Panc1 (cell line): ENCODE measurements at regions not wholly inside any gene's neighbourhood (a gene's known extent, or its start where the extent isn't known, plus 50 kb on each side); places are given as distances from the start of the nearest gene placed in this dataset.

Experiments
- ATAC-seq: fragments of 200-7000 bp; cut with Tn5 transposase; 2 replicates; pipeline ENCODE4 v1.9.1; 2020; ENCODE audit warnings: mild to moderate bottlenecking, moderate library complexity
- BruUV-seq: library from RNA; stranded (reverse); fragments of 400-500 nt; replicated peaks from 2 replicates; lab custom pipeline; 2021; lab: Mats Ljungman, UMichigan
- CTCF ChIA-PET: fragments of 300-600 bp; sonication (Branson Sonifier 250); formaldehyde crosslinking; loops from one replicate; lab custom pipeline; 2022; ENCODE audit warnings: antibody characterized with exemption; lab: Charles Lee
- POLR2A ChIA-PET: fragments of 300-600 bp; sonication (Branson Sonifier 250); formaldehyde crosslinking; loops from one replicate; lab custom pipeline; 2022; ENCODE audit warnings: antibody characterized with exemption; lab: Charles Lee
- DNase-seq: peaks from one replicate; pipeline ENCODE4 v3.0.0-alpha.2; 2010; ENCODE audit warnings: low read depth, low spot score
- H3K27ac ChIP-seq: 2 replicates; pipeline ENCODE4 v1.5.1; 2011; ENCODE audit warnings: mild to moderate bottlenecking, low read length, inconsistent platforms
- H3K27me3 ChIP-seq: fragments of 200-500 bp; sonication (Bioruptor generic); 2 replicates; pipeline ENCODE4 v1.6.0; 2014; ENCODE audit warnings: low read length, inconsistent platforms; ENCODE audit not compliant: control insufficient read depth, insufficient read depth
- H3K36me3 ChIP-seq: fragments of 200-500 bp; sonication (Bioruptor generic); 2 replicates; pipeline ENCODE4 v1.5.1; 2014; ENCODE audit warnings: inconsistent platforms, mild to moderate bottlenecking, low read length, moderate library complexity; ENCODE audit not compliant: control insufficient read depth, insufficient read depth
- H3K4me1 ChIP-seq: 2 replicates; pipeline ENCODE4 v1.5.1; 2011; ENCODE audit warnings: inconsistent platforms, mild to moderate bottlenecking, low read length, moderate library complexity; ENCODE audit not compliant: control insufficient read depth, insufficient read depth
- H3K4me3 ChIP-seq, 2 experiments: 2 replicates each; pipeline ENCODE4 v1.5.1; 2011 to 2012; ENCODE audit warnings: low read depth in 2 of 2, low read length in 2 of 2, mild to moderate bottlenecking in 2 of 2, inconsistent platforms in 1 of 2, moderate library complexity in 1 of 2
- H3K9me3 ChIP-seq: fragments of 200-500 bp; sonication (Bioruptor generic); 2 replicates; pipeline ENCODE4 v1.5.1; 2014; ENCODE audit warnings: low read depth, mild to moderate bottlenecking, inconsistent platforms, low read length, moderate library complexity; ENCODE audit not compliant: control insufficient read depth, insufficient read depth
- CTCF ChIP-seq: fragments of 450-650 bp; IDR thresholded peaks from 2 replicates; pipeline ENCODE4 v1.5.1; 2017; ENCODE audit warnings: mild to moderate bottlenecking
- POLR2AphosphoS5 ChIP-seq: IDR thresholded peaks from 2 replicates; pipeline ENCODE4 v1.6.1; 2012; ENCODE audit warnings: mild to moderate bottlenecking, low read depth, low read length, moderate library complexity
- SIN3A ChIP-seq: IDR thresholded peaks from 2 replicates; pipeline ENCODE4 v1.6.1; 2012; ENCODE audit warnings: low read depth, mild to moderate bottlenecking, low read length, moderate library complexity, borderline replicate concordance; ENCODE audit not compliant: insufficient read depth
- TCF7L2 ChIP-seq: IDR thresholded peaks from 2 replicates; pipeline ENCODE4 v1.6.1; 2011; ENCODE audit warnings: mild to moderate bottlenecking, low read depth, low read length, inconsistent platforms
- in situ Hi-C: cut with HindIII; loops from 2 replicates; pipeline ENCODE4 v1.10.0; 2016; ENCODE audit warnings: low sequenced_read_pairs, low pct_unique_long_range_greater_than_20kb
- intact Hi-C: fragments of 100-400 bp; cut with micrococcal nuclease; formaldehyde crosslinking; loops from one replicate; pipeline ENCODE4 v1.10.0; 2022; ENCODE audit not compliant: unreplicated experiment
- TF ChIP-seq, protein P1 (sequence below), 2 experiments: IDR thresholded peaks; 2 replicates each; pipeline ENCODE4 v1.6.1; 2011 to 2012; ENCODE audit warnings: low read depth in 2 of 2, control low read depth in 1 of 2, low read length in 1 of 2, mild to moderate bottlenecking in 1 of 2, moderate library complexity in 1 of 2; ENCODE audit not compliant: insufficient read depth in 1 of 2

- no peak overlapping the region for H3K27ac ChIP-seq
- H3K4me3 ChIP-seq, result no peak overlapping the region
- peaks cover 19% of the 10 kb centered on the region for H3K27me3 ChIP-seq
- H3K4me1 ChIP-seq, result no peaks in the 10 kb centered on the region
- CTCF ChIA-PET, result no interaction called here
- POLR2A ChIA-PET, result no interaction called here
- DNase-seq, result no peak
- no peaks in the 10 kb centered on the region for H3K9me3 ChIP-seq
- ATAC-seq, result no peak
- BruUV-seq, result no TSS peak
- H3K36me3 ChIP-seq, result no peaks in the 10 kb centered on the region
- intact Hi-C loops, result no loop called here
- in situ Hi-C loops, result no loop called here
- TF ChIP-seq, protein P1, sequence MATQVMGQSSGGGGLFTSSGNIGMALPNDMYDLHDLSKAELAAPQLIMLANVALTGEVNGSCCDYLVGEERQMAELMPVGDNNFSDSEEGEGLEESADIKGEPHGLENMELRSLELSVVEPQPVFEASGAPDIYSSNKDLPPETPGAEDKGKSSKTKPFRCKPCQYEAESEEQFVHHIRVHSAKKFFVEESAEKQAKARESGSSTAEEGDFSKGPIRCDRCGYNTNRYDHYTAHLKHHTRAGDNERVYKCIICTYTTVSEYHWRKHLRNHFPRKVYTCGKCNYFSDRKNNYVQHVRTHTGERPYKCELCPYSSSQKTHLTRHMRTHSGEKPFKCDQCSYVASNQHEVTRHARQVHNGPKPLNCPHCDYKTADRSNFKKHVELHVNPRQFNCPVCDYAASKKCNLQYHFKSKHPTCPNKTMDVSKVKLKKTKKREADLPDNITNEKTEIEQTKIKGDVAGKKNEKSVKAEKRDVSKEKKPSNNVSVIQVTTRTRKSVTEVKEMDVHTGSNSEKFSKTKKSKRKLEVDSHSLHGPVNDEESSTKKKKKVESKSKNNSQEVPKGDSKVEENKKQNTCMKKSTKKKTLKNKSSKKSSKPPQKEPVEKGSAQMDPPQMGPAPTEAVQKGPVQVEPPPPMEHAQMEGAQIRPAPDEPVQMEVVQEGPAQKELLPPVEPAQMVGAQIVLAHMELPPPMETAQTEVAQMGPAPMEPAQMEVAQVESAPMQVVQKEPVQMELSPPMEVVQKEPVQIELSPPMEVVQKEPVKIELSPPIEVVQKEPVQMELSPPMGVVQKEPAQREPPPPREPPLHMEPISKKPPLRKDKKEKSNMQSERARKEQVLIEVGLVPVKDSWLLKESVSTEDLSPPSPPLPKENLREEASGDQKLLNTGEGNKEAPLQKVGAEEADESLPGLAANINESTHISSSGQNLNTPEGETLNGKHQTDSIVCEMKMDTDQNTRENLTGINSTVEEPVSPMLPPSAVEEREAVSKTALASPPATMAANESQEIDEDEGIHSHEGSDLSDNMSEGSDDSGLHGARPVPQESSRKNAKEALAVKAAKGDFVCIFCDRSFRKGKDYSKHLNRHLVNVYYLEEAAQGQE (IDR thresholded peaks at IDR 0.05; ENCODE audit: insufficient read depth in 1 of 2, low read depth in 2 of 2, low read length in 1 of 2), result no peak
- TF ChIP-seq POLR2AphosphoS5 (no peak), CTCF (no peak), TCF7L2 (no peak), SIN3A (no peak)
Measured at GRCh38 chr15:88707771-88708654, 69.2 kb downstream of the ISG20 start.

DNA sequence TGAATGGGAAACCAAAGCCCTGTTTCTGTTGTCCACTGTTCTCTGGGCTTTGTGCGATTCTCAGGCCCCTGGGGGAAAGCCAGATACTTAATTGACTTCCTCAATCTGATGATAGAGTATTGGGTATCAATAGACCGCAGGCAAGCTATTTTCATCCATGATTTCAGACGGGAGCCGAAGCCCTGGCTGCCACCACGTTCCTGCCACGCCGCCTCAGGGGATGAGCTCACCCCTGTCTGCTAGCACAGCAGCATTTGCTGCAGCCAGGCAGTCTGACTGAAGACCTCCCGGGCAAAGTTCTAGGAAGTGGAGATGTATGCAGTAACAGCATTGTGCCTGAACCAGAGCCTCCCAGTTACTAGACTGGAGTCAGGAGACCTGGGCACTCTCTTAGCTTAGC lies 69.8 kb downstream of the ISG20 start:
- Histone ChIP-seq H3K27ac (no peak overlapping the region), H3K27me3 (peaks cover 21% of the 10 kb centered on the region), H3K36me3 (no peaks in the 10 kb centered on the region), H3K4me1 (no peaks in the 10 kb centered on the region), H3K4me3 (no peak overlapping the region), H3K9me3 (no peaks in the 10 kb centered on the region)
- DNase-seq (no peak), ATAC-seq (no peak)
- POLR2A ChIA-PET, result no interaction called here
- no TSS peak for BruUV-seq
- intact Hi-C loops, result no loop called here
- in situ Hi-C loops, result no loop called here
- TF ChIP-seq, protein P1 (IDR thresholded peaks at IDR 0.05; ENCODE audit: insufficient read depth in 1 of 2, low read depth in 2 of 2, low read length in 1 of 2), result no peak
- TF ChIP-seq TCF7L2 (no peak), POLR2AphosphoS5 (no peak)
- CTCF ChIA-PET, result no interaction called here
